D721Med (cell line): ENCODE measurements at regions not wholly inside any gene's neighbourhood (a gene's known extent, or its start where the extent isn't known, plus 50 kb on each side); places are given as distances from the start of the nearest gene placed in this dataset.
A peak's percentile ranks its signal among the peaks of the same experiment; 100 is the strongest.
"Not testable (repeated sequence)": the region's sequence is repeated elsewhere in the genome, so short reads cannot be mapped to it uniquely, and the experiment has no call there.

Experiments used
- DNase-seq: peaks from one replicate; pipeline ENCODE4 v3.0.0; 2011; ENCODE audit warnings: low spot score; ENCODE audit not compliant: insufficient read length
- FAIRE-seq: peaks from 2 replicates; lab custom pipeline; 2011; peaks lifted over from hg19 to GRCh38; lab: Jason Lieb, UNC

DNA sequence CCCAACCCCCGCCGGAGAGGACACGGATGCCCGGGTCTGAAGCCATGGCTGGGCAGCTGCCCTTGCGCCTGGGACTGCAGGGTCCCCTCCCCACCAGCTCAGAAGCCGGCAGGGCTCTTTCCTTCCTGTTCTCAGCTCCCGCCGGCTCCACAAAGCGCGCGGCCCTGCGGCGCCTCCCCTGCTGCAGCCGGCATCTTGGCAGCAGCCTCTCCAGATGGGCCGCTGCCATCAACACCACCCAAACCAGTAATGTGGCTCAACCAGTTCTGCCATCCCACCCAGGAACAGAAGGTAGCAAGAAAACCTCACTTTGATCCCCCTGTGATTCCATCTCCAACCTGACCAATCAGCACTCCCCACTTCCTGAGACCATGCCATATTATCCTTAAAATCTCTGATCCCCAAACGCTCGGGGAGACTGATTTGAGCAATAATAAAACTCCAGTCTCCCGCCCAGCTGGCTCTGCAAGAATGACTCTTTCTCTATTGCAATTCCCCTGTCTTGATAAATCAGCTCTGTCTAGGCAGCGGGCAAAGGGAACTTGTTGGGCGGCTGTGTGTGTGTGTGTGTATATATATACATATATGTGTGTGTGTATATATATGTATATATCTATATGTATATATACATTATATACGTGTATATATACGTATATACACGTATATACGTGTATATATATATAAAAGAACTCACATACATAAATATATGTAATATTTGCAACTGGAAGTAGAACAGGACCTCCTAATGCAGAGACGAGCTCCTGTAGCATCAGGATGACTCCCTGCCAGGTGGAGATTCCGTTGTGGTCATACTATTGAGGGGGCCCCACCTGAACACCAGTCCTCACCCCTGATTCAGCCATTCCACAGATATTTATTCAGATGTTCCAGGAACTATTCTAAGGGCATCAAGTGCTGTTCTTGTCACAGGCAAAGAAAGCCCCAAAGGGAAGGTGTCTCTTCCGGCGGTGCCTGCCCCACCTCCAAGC is 1674.9 kb downstream of the SPATA31A7 start:
- not testable (repeated sequence) for FAIRE-seq
- DNase-seq, result peak; percentile 41

- FAIRE-seq, DNase-seq: not testable (repeated sequence)
Measured at GRCh38 chr9:62869061-62869460, 1679.2 kb downstream of the SPATA31A7 start.

DNA sequence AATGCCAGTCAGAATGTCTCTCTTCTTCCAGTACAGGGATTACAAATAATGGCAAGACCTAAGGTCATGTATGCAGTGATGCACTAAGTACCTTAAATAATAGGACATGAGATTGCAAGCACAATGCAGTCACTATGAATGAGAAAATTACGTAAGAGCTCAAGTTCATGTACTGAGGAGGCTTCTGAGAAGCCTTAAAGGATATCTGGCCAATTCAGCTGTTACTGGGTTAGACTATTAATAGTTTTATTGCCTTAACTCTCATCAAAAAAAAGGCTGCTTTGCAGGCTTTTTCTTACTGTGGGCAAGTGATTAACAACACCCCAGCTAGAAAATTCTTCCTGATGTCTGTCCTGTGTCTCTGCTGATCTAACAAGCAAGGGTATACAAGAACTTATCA is 1681.9 kb downstream of the SPATA31A7 start:
- DNase-seq, FAIRE-seq: not testable (repeated sequence)

DNA sequence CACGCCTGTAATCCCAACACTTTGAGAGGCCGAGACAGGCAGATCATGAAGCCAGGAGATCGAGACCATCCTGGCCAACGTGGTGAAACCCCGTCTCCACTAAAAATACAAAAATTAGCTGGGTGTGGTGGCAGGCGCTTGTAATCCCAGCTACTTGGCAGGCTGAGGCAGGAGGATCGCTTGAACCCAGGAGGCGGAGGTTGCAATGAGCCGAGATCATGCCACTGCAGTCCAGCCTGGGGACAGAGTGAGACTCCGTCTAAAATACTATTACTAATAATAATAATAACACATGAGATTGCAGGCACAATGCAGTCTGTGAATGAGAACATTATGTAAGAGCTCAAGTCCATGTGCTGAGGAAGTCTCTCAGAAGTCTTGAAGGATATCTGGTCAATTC is 1684.4 kb downstream of the SPATA31A7 start:
- FAIRE-seq, DNase-seq: not testable (repeated sequence)

GRCh38 chr9:62874745-62875599 is 1685.1 kb downstream of the SPATA31A7 start:
- FAIRE-seq, result not testable (repeated sequence)

DNA sequence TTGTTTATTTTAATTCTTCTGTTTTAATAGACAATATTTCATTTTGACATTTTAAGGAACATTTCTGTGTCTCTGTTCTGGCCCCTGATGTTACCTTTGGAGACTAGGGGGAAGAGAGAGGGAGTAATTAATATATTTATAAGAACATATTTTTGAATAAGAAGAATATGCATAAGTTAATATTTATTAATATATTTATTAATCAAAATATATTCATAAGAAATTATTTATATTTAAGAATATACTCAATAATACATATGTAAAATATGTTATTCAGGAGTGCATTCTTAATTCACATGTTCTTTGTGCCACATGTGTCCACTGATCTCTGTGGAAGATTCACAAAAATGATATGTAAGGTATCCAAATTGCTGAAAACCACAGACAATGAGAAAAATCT is 1687.7 kb downstream of the SPATA31A7 start:
- not testable (repeated sequence) for FAIRE-seq, DNase-seq

More at GRCh38 chr9:62874745-62875599, 1685.1 kb downstream of the SPATA31A7 start:
- not testable (repeated sequence) for DNase-seq

DNA sequence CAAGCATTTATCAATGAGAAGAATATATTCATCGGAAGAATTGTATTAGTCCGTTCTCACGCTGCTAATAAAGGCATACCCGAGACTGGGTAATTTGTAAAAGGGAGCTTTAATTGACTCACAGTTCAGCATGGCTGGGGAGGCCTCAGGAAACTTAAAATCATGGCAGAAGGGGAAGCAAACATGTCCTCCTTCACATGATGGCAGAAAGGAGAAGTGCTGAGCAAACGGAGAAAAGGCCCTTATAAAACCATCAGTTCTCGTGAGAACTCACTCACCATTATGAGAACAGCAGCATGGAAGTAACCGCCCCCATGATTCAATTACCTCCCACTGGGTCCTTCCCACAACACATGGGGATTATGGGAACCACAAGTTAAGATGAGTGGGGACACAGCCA is 1688.2 kb downstream of the SPATA31A7 start:
- DNase-seq, FAIRE-seq: not testable (repeated sequence)

- FAIRE-seq, result not testable (repeated sequence)
Measured at GRCh38 chr9:62880453-62880852, 1690.6 kb downstream of the SPATA31A7 start.

DNA sequence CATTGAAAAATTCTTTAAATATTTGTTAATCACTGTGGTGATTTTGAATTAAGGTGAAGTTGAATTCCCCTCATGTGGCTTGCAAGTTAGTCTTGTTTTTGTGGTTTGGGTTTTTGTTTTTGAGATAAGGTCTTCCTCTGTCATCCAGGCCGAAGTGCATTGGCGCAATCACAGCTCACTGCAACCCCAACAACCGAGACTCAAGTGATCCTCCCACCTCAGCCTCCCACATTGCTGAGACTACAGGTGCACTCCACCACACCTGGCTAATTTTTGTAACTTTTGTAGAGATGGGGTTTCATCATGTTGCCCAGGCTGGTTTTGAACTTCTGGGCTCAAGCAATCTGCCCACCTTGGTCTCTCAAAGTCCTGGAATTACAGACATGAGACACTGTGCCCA is 1691.1 kb downstream of the SPATA31A7 start:
- not testable (repeated sequence) for DNase-seq, FAIRE-seq

More at GRCh38 chr9:62880453-62880852, 1690.6 kb downstream of the SPATA31A7 start:
- DNase-seq, result not testable (repeated sequence)

DNA sequence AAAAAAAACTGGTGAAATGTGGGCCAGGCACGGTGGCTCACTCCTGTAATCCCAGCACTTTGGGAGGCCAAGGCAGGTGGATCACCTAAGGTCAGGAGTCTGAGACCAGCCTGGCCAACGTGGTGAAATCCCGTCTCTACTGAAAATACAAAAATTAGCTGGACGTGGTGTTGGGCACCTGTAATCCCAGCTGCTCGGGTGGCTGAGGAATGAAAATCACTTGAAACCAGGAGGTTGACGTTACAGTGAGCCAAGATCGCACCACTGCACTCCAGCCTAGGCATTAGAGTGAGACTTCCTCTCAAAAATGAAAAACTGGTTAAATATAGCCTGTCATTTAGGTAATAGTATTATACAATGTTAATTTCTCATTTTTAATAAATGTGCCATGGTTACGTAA is 1692.0 kb downstream of the SPATA31A7 start:
- not testable (repeated sequence) for FAIRE-seq, DNase-seq

GRCh38 chr9:62882717-62883116 is 1692.9 kb downstream of the SPATA31A7 start:
- FAIRE-seq, DNase-seq: not testable (repeated sequence)

- not testable (repeated sequence) for DNase-seq, FAIRE-seq
Measured at GRCh38 chr9:62896692-62897091, 1706.9 kb downstream of the SPATA31A7 start.

DNA sequence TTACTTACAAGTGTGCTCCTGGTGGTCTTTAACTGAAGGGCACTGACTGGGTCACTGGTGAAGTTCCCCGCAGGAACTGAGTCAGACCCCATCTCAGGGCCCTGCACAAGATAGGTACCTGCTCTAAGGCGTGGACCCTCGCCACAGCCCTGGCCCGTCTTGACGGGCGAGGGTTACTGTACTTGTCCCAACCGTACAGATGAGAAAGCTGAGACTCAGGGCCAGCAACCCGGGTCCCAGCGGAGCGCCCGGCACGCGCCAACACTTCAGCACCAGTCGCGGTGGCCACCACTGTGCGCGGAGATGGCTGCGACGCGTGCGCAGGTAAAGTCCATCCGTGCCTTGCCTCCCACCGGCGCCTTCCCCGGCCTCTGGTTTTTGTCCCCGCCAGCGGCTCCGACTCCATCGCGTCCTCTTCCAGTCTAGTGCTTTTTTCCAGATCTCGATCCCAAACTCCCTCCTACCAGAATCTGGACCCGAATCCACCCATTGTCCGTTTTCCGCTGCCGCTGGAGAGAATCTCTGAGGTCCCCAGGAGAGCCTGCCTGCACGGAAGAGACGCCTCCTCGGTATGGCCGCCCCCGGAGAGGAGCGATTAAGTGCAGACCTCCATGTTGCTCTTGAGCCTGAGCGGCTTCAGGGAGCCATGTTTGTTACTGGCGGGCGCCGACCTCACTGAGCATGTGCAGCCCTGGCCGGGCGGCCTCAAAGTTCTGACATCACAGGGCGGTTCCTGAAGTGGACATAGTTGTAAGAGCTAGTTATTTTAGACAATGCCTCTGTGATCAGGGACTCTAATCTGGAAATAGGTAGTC is 1707.8 kb downstream of the SPATA31A7 start:
- DNase-seq, FAIRE-seq: not testable (repeated sequence)

- FAIRE-seq, DNase-seq: not testable (repeated sequence)
Measured at GRCh38 chr9:62899666-62900065, 1709.8 kb downstream of the SPATA31A7 start.

GRCh38 chr9:62904061-62904460 is 1714.2 kb downstream of the SPATA31A7 start:
- DNase-seq, FAIRE-seq: not testable (repeated sequence)

- not testable (repeated sequence) for FAIRE-seq, DNase-seq
Measured at GRCh38 chr9:62905722-62906121, 1715.9 kb downstream of the SPATA31A7 start.

GRCh38 chr9:62907866-62908265 is 1718.0 kb downstream of the SPATA31A7 start:
- not testable (repeated sequence) for FAIRE-seq, DNase-seq

DNA sequence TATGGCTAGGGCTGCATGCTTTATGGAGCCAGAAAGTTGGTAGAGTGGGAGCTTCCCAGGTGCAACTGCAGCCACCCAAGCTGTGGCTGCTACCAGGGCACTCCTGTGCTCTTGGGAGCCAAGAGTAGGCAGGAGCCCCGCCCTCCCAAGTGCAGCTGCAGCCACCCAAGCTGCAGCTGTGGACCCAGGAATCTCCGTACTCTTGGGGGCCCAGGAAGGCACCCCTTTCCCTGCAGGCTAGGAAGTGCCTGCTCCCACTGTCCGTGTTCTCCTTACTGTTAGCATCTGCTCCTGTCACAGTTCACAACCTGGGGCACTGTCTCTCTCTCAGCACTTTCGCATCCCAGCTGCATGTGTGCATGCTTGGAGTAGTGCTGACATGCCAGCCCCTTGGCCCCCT is 1718.4 kb downstream of the SPATA31A7 start:
- FAIRE-seq, DNase-seq: not testable (repeated sequence)

- DNase-seq, FAIRE-seq: not testable (repeated sequence)
Measured at GRCh38 chr9:62909447-62909846, 1719.6 kb downstream of the SPATA31A7 start.
